Small intestine (tissue), 7 donors: ENCODE measurements at regions not wholly inside any gene's neighbourhood (a gene's known extent, or its start where the extent isn't known, plus 50 kb on each side); places are given as distances from the start of the nearest gene placed in this dataset.

ENCODE experiments used
- DNase-seq, 2 donors: peaks; one replicate each; pipeline versions ENCODE4 v3.0.0 to v3.0.0-alpha.2; 2013
- FAIRE-seq: peaks from 2 replicates; lab custom pipeline; 2012; peaks lifted over from hg19 to GRCh38; lab: Jason Lieb, UNC
- H3K27ac ChIP-seq, 3 donors: one replicate each; pipeline ENCODE4 v1.5.1; 2013; ENCODE audit warnings: low read length in 2 of 3, mild to moderate bottlenecking in 2 of 3, control low read depth in 1 of 3, inconsistent platforms in 1 of 3, low read depth in 1 of 3, moderate library complexity in 1 of 3
- H3K27me3 ChIP-seq, 3 donors: one replicate each; pipeline ENCODE4 v1.6.1; 2013; ENCODE audit warnings: low read length in 3 of 3, inconsistent platforms in 1 of 3; ENCODE audit not compliant: control insufficient read depth in 3 of 3, insufficient read depth in 3 of 3
- H3K36me3 ChIP-seq, 3 donors: one replicate each; pipeline ENCODE4 v1.6.1; 2013; ENCODE audit warnings: low read length in 3 of 3, inconsistent platforms in 1 of 3, low read depth in 1 of 3, mild to moderate bottlenecking in 1 of 3, moderate library complexity in 1 of 3; ENCODE audit not compliant: control insufficient read depth in 3 of 3, insufficient read depth in 2 of 3
- H3K4me1 ChIP-seq, 3 donors: one replicate each; pipeline ENCODE4 v1.6.1; 2013; ENCODE audit warnings: low read length in 2 of 3, inconsistent platforms in 1 of 3, low read depth in 1 of 3, mild to moderate bottlenecking in 1 of 3, moderate library complexity in 1 of 3; ENCODE audit not compliant: control insufficient read depth in 3 of 3, insufficient read depth in 2 of 3
- H3K4me3 ChIP-seq, 3 donors: one replicate each; pipeline ENCODE4 v1.5.1; 2013; ENCODE audit warnings: low read length in 3 of 3, control low read depth in 1 of 3, inconsistent platforms in 1 of 3, low read depth in 1 of 3, mild to moderate bottlenecking in 1 of 3, moderate library complexity in 1 of 3
- H3K9me3 ChIP-seq, 2 donors: one replicate each; pipeline ENCODE4 v1.6.1; 2013; ENCODE audit warnings: low read depth in 1 of 2, low read length in 1 of 2; ENCODE audit not compliant: control insufficient read depth in 2 of 2, insufficient read depth in 1 of 2
- WGBS, 3 donors: extraction: QIAGEN DNeasy Blood & Tissue Kit; methylation state at CpG; one replicate each; pipeline ENCODE4 v1.1.7; 2013; 5-methylcytosine and 5-hydroxymethylcytosine counted together
- donor health status: healthy with polysubstance abuse.
- donor health status: control.
- donor health status: control.
- donor health status: Bipolar disorder and iron deficiency.
- donor health status: healthy.

DNA sequence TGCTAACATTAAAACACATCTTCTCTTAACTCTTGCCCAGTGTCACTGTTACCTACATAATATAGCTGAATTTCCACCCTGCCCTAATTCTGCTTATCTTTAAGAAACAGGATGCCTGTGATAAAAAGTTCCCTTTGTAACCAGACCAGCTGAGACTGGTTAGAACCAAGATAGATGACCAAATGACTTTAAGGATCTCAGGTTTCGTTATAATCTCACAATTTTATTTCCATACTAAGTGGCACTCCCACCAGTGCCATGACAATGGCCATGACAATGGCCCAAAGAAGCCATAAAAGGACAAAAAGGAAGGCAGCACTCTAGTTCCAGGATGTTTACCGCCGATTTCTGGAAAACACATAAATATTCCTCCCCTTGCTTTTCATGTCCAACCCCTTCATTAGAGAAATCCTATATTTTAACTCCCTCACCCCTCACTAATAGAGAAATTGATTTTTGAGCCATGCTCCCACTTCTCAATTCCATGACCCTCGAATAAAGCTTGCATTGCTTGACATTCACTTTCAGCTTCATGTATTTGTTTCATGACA, 126.1 kb downstream of the ELAPOR2 start:
- Histone ChIP-seq H3K4me3 (no peak overlapping the region), H3K4me1 (no peaks in the 10 kb centered on the region), H3K27ac (no peak overlapping the region), H3K9me3 (no peaks in the 10 kb centered on the region), H3K27me3 (no peaks in the 10 kb centered on the region), H3K36me3 (no peaks in the 10 kb centered on the region)
- 74 to 83% (median 74%) methylated on average over 4 of the region's 4 CpGs for WGBS, 3 donors
- DNase-seq (no peak), FAIRE-seq (no peak)

DNA sequence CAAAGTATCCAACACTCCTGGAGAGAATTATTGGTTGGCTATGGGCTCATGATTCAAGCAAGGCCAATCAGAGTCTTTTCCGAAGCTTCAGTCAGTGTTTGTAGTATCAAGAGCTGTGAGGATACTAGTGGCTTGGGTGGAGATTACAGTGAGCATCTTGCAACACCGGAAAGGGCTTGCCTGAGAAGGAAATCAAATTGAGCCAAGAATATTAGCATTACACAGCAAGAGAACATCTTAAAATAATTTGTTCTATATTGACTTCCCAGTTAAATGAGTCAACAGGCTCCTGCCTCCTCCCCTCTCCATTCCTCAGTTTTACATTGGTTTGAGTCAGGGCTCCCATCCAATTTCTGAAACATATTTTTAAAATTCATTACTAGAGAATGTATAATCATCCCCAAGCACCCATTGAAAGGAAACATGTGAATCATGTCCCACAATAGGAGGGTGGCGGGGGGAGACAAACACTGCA, 127.4 kb downstream of the ELAPOR2 start:
- H3K27me3 ChIP-seq, result no peaks in the 10 kb centered on the region
- DNase-seq, result no peak
- FAIRE-seq, result no peak
- no peaks in the 10 kb centered on the region for H3K4me1 ChIP-seq
- no peak overlapping the region for H3K4me3 ChIP-seq
- H3K9me3 ChIP-seq, result no peaks in the 10 kb centered on the region
- no peak overlapping the region for H3K27ac ChIP-seq
- WGBS, 3 donors, result 74 to 88% (median 79%) methylated on average over 3 of the region's 3 CpGs
- H3K36me3 ChIP-seq, result no peaks in the 10 kb centered on the region

DNA sequence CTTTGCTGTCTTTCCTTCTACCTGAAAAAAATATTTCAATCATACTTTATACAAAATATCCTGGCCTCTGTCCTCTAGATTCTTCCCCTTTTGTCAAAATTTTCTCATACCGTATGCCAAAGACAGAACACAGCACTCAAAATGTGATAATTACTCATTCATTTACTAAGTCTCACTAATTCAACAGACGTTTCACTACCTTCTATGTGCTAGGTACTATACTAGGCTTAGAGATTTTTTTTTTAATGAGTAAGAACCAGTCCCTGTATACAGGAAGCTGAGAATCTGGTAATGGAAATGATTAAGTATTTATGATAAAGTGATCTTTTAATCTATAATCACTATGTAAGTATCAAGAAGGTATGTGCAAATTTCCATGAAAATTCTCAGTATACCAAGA, 128.0 kb downstream of the ELAPOR2 start:
- 64 to 74% (median 70%) methylated on average over 2 of the region's 2 CpGs for WGBS, 3 donors
- Histone ChIP-seq H3K27ac (no peak overlapping the region), H3K27me3 (no peaks in the 10 kb centered on the region), H3K4me1 (no peaks in the 10 kb centered on the region), H3K4me3 (no peak overlapping the region), H3K9me3 (no peaks in the 10 kb centered on the region), H3K36me3 (no peaks in the 10 kb centered on the region)
- no peak for DNase-seq
- FAIRE-seq, result no peak

DNA sequence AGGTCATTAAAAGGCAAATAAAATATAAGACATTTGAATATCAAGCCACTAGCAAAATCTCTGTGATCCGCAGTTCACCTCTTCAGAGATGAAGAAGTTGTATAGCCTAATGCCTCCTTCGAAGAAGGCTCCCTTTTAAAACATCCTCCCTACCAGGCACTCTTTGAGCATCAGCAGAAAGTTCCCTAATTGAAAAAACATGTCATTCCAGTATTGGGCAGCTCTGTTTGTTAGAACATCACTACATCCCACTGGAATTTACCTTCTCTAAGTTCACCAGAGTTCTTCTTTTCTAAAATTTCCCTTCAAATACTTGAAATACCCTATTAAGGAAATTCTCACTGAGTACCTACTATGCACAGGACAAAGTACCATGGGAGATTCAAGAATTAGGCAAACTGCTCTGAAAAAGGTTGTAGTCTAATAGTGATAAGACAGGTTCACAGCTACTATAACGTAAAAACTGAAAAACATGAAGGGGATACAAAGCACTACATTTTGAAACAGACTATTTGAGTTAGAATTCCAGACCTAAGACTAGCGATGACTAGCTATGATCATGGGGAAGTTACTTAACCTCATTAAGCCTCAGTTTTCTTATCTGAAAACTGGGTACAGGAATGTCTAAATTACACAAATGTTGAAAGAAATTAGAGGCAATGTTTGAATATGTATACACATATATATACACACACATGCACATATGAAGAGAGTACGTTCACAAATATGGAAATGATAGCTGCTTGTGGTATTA, 128.7 kb downstream of the ELAPOR2 start:
- no peaks in the 10 kb centered on the region for H3K36me3 ChIP-seq
- no peaks in the 10 kb centered on the region for H3K9me3 ChIP-seq
- 87 to 91% (median 87%) methylated on average over 5 of the region's 5 CpGs for WGBS, 3 donors
- DNase-seq (no peak), FAIRE-seq (no peak)
- no peaks in the 10 kb centered on the region for H3K27me3 ChIP-seq
- H3K27ac ChIP-seq, result no peak overlapping the region
- no peak overlapping the region for H3K4me3 ChIP-seq
- H3K4me1 ChIP-seq, result no peaks in the 10 kb centered on the region

DNA sequence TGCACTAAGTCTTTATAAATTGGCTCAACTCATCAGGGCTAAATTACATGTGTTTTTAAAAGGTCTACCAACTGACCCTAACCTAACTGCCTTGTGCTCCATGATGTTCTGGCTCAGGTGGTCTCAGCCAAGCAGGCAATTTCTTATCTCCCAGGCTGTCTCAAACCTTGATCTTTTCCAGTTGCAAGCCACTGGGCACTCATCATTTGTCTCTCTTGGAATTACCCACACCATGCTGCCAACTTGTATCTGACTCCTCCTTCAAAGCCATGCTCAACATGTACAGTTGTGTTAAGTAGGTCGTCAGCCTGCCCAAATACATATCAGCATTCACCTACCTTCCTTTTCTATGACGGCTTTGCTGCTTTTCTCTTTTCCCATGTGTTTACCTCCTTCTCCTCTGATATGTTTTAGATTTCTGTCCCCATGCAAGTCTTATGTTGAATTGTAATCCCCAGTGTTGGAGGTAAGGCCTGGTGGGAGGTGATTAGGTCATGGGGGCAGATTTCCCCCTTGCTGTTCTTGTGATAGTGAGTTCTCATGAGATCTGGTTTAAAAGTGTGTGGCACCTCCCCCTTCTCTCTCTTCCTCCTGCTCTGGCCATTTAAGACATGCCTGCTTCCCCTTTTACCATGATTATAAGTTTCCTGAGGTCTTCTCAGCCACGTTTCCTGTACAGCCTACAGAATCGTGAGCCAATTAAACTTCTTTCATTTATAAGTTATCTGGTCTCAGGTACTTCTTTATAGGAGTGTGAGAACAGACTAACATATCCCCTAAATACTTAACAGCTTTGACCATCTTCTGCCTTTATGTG, 130.0 kb downstream of the ELAPOR2 start:
- DNase-seq, result no peak
- no peak overlapping the region for H3K4me3 ChIP-seq
- H3K36me3 ChIP-seq, result no peaks in the 10 kb centered on the region
- no peaks in the 10 kb centered on the region for H3K4me1 ChIP-seq
- H3K27ac ChIP-seq, result no peak overlapping the region
- no peaks in the 10 kb centered on the region for H3K9me3 ChIP-seq
- H3K27me3 ChIP-seq, result no peaks in the 10 kb centered on the region
- no peak for FAIRE-seq
- 65 to 67% (median 67%) methylated on average over 4 of the region's 4 CpGs for WGBS, 3 donors

DNA sequence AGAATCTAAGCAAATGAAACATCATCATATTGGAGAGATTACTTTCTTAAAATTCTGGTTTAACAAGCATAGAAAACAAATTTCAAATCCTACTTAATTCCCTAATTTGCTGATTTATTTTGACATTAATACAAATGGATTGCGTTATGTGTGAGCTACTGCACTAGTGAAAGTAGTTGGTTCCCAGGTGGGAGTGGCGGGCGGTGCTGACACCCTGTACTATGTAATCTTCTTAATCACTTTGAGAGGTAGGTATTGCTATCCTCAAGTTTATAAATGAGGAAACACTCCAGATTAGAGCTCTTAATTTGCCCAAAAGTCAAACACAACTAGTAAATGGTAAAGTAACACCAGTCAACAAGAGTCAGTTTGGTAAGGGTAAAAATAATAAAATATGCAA, 131.1 kb downstream of the ELAPOR2 start:
- DNase-seq (no peak), FAIRE-seq (no peak)
- Histone ChIP-seq H3K27ac (no peak overlapping the region), H3K9me3 (no peaks in the 10 kb centered on the region), H3K27me3 (no peaks in the 10 kb centered on the region), H3K4me1 (no peaks in the 10 kb centered on the region), H3K36me3 (no peaks in the 10 kb centered on the region), H3K4me3 (no peak overlapping the region)
- 73 to 91% (median 84%) methylated on average over 3 of the region's 3 CpGs for WGBS, 3 donors

DNA sequence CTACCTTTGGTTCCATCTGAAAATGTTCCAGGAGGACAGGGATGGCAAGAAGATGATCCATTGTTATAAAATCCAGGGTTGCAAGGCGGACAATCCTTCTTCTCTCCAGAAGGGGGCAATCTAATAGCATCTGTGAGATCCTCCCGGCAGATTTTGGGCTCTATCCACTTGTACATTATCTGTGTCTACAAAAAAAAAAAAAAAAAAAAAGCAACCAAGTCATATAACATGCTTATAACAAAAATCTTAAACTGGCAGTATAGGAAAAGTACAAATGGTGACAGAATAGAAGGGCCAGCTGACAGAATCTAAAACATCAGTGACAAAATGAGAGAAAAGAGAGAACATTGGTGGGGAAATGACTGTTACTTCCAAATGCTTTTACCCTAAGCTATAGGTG, 132.7 kb downstream of the ELAPOR2 start:
- Histone ChIP-seq H3K27me3 (no peaks in the 10 kb centered on the region), H3K36me3 (no peaks in the 10 kb centered on the region), H3K4me1 (no peaks in the 10 kb centered on the region), H3K9me3 (no peaks in the 10 kb centered on the region), H3K27ac (no peak overlapping the region), H3K4me3 (no peak overlapping the region)
- FAIRE-seq (no peak), DNase-seq (peak; percentile 30 to 32)
- WGBS, 3 donors, result 2 to 8% (median 3%) methylated on average over 2 of the region's 2 CpGs

DNA sequence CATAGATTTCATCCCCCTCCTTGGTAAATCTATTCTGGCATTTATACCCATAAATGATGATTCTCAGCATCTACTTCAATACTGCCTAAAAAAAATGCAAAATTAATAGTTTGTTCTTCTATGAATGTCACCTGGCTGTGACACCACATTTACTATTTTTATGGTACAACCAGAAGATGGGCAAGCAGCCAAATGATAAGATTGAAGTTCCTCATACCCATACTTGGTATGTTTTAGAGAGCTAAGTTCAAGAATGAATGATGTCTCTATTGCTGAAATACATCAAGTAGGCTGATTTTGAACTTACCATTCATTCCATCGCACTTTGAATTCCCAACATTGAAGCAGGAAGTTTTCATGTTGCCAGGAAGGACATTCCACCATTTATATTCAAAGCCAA, 134.2 kb downstream of the ELAPOR2 start:
- Histone ChIP-seq H3K36me3 (no peaks in the 10 kb centered on the region), H3K27ac (no peak overlapping the region), H3K27me3 (no peaks in the 10 kb centered on the region), H3K9me3 (no peaks in the 10 kb centered on the region), H3K4me1 (no peaks in the 10 kb centered on the region), H3K4me3 (no peak overlapping the region)
- FAIRE-seq, result no peak
- WGBS, 3 donors, result 34 to 74% (median 48%) methylated on average over 1 of the region's 1 CpG
- DNase-seq, result peak; percentile 13 to 20
